KMS-11 (cell line): ENCODE measurements at regions not wholly inside any gene's neighbourhood (a gene's known extent, or its start where the extent isn't known, plus 50 kb on each side); places are given as distances from the start of the nearest gene placed in this dataset.

Experiments
- H2AFZ ChIP-seq: fragments of 200-600 bp; sonication (generic); 2 replicates; pipeline ENCODE4 v1.6.1; 2016; ENCODE audit warnings: antibody characterized with exemption, mixed run types, low read depth
- H3K27ac ChIP-seq: fragments of 200-600 bp; sonication (generic); 2 replicates; pipeline ENCODE4 v1.6.1; 2016; ENCODE audit warnings: mild to moderate bottlenecking, mixed run types
- H3K27me3 ChIP-seq: fragments of 200-600 bp; sonication (generic); 2 replicates; pipeline ENCODE4 v1.6.1; 2017; ENCODE audit warnings: mild to moderate bottlenecking, low read depth, mixed run types, moderate library complexity; ENCODE audit not compliant: insufficient read depth
- H3K36me3 ChIP-seq: fragments of 200-600 bp; sonication (generic); 2 replicates; pipeline ENCODE4 v1.6.1; 2017; ENCODE audit warnings: mild to moderate bottlenecking, mixed run types; ENCODE audit not compliant: insufficient read depth
- H3K4me1 ChIP-seq: fragments of 200-600 bp; sonication (generic); 2 replicates; pipeline ENCODE4 v1.6.1; 2016; ENCODE audit warnings: mild to moderate bottlenecking, low read depth, mixed run types; ENCODE audit not compliant: poor library complexity, severe bottlenecking
- H3K4me2 ChIP-seq: fragments of 200-600 bp; sonication (generic); 2 replicates; pipeline ENCODE4 v1.7.0; 2016; ENCODE audit warnings: mild to moderate bottlenecking, mixed run types
- H3K4me3 ChIP-seq: fragments of 200-600 bp; sonication (generic); IDR thresholded peaks from 2 replicates; pipeline ENCODE4 v1.6.1; 2017; ENCODE audit warnings: low read depth, low read length, mixed read lengths; ENCODE audit not compliant: insufficient read depth
- H3K79me2 ChIP-seq: fragments of 200-600 bp; sonication (generic); 2 replicates; pipeline ENCODE4 v1.6.1; 2016; ENCODE audit warnings: low read depth, mixed run types; ENCODE audit not compliant: insufficient read depth
- H3K9ac ChIP-seq: fragments of 200-600 bp; sonication (generic); 2 replicates; pipeline ENCODE4 v1.6.1; 2016; ENCODE audit warnings: mild to moderate bottlenecking, mixed run types
- H4K20me1 ChIP-seq: fragments of 200-600 bp; sonication (generic); 2 replicates; pipeline ENCODE4 v1.6.1; 2016; ENCODE audit warnings: mild to moderate bottlenecking, mixed run types; ENCODE audit not compliant: insufficient read depth
- CTCF ChIP-seq: fragments of 200-600 bp; sonication (generic); conservative IDR thresholded peaks from 2 replicates; pipeline ENCODE4 v1.6.1; 2017; ENCODE audit warnings: low read depth, mild to moderate bottlenecking, antibody characterized with exemption, low read length, moderate library complexity, mixed read lengths

GRCh38 chr5:12109075-12109688 lies 204.9 kb upstream of the CTNND2 start:
- H3K27ac ChIP-seq, result no peak overlapping the region
- H3K79me2 ChIP-seq, result no peaks in the 10 kb centered on the region

GRCh38 chr5:12102151-12102550 lies 197.9 kb upstream of the CTNND2 start:
- Histone ChIP-seq H4K20me1 (no peaks in the 10 kb centered on the region), H3K4me1 (no peaks in the 10 kb centered on the region), H3K79me2 (no peaks in the 10 kb centered on the region), H2AFZ (no peak overlapping the region), H3K4me3 (no peak overlapping the region), H3K4me2 (no peak overlapping the region), H3K36me3 (no peaks in the 10 kb centered on the region), H3K9ac (no peak overlapping the region), H3K27ac (no peak overlapping the region), H3K27me3 (no peaks in the 10 kb centered on the region)
- TF ChIP-seq CTCF, result no peak

More at GRCh38 chr5:12109075-12109688, 204.9 kb upstream of the CTNND2 start:
- Histone ChIP-seq H2AFZ (no peak overlapping the region), H3K4me2 (no peak overlapping the region), H4K20me1 (no peaks in the 10 kb centered on the region), H3K36me3 (no peaks in the 10 kb centered on the region), H3K4me3 (no peak overlapping the region), H3K27me3 (no peaks in the 10 kb centered on the region), H3K9ac (no peak overlapping the region), H3K4me1 (no peaks in the 10 kb centered on the region)
- no peak for TF ChIP-seq CTCF

GRCh38 chr5:12100542-12100941 lies 196.3 kb upstream of the CTNND2 start:
- no peak overlapping the region for H3K27ac ChIP-seq
- no peaks in the 10 kb centered on the region for H3K79me2 ChIP-seq
- H3K36me3 ChIP-seq, result no peaks in the 10 kb centered on the region
- no peak overlapping the region for H2AFZ ChIP-seq
- no peak overlapping the region for H3K4me2 ChIP-seq
- no peak overlapping the region for H3K4me3 ChIP-seq
- no peak for TF ChIP-seq CTCF
- no peak overlapping the region for H3K9ac ChIP-seq
- H4K20me1 ChIP-seq, result no peaks in the 10 kb centered on the region
- no peaks in the 10 kb centered on the region for H3K27me3 ChIP-seq
- H3K4me1 ChIP-seq, result no peaks in the 10 kb centered on the region

GRCh38 chr5:12099296-12099695 lies 195.1 kb upstream of the CTNND2 start:
- Histone ChIP-seq H3K9ac (no peak overlapping the region), H3K36me3 (no peaks in the 10 kb centered on the region), H3K4me1 (no peaks in the 10 kb centered on the region), H3K4me3 (no peak overlapping the region), H2AFZ (no peak overlapping the region), H3K4me2 (no peak overlapping the region), H4K20me1 (no peaks in the 10 kb centered on the region), H3K79me2 (no peaks in the 10 kb centered on the region), H3K27me3 (no peaks in the 10 kb centered on the region), H3K27ac (no peak overlapping the region)
- TF ChIP-seq CTCF, result no peak
